Neuronal stem cell (in vitro differentiated cells): ENCODE measurements at regions not wholly inside any gene's neighbourhood (a gene's known extent, or its start where the extent isn't known, plus 50 kb on each side); places are given as distances from the start of the nearest gene placed in this dataset.

Experiments used
- DNase-seq: peaks from one replicate; pipeline ENCODE4 v3.0.0-alpha.2; 2013; ENCODE audit warnings: low spot score
- H2AFZ ChIP-seq: one replicate; pipeline ENCODE4 v1.6.1; 2013; ENCODE audit warnings: mild to moderate bottlenecking, low read length, inconsistent platforms
- H2AK5ac ChIP-seq: 2 replicates; pipeline ENCODE4 v1.6.1; 2013; ENCODE audit warnings: low read depth, mild to moderate bottlenecking, inconsistent platforms, low read length, moderate library complexity, mixed read lengths
- H2BK120ac ChIP-seq: 2 replicates; pipeline ENCODE4 v1.6.1; 2013; ENCODE audit warnings: low read depth, mild to moderate bottlenecking, inconsistent platforms, low read length, moderate library complexity, mixed read lengths
- H2BK12ac ChIP-seq: one replicate; pipeline ENCODE4 v1.6.1; 2013; ENCODE audit warnings: low read length, inconsistent platforms
- H2BK15ac ChIP-seq: 2 replicates; pipeline ENCODE4 v1.6.1; 2013; ENCODE audit warnings: mild to moderate bottlenecking, low read length, inconsistent platforms, mixed read lengths
- H2BK5ac ChIP-seq: one replicate; pipeline ENCODE4 v1.6.1; 2013; ENCODE audit warnings: inconsistent platforms, mild to moderate bottlenecking, low read length, moderate library complexity
- H3K14ac ChIP-seq: one replicate; pipeline ENCODE4 v1.6.1; 2013; ENCODE audit warnings: low read length, inconsistent platforms
- H3K18ac ChIP-seq: 2 replicates; pipeline ENCODE4 v1.6.1; 2013; ENCODE audit warnings: low read length, inconsistent platforms
- H3K23ac ChIP-seq: 2 replicates; pipeline ENCODE4 v1.6.1; 2013; ENCODE audit warnings: low read depth, mild to moderate bottlenecking, mixed read lengths, low read length, inconsistent platforms; ENCODE audit not compliant: poor library complexity
- H3K27ac ChIP-seq: replicated peaks from 3 replicates; pipeline ENCODE4 v1.5.1; 2013; ENCODE audit warnings: low read length, inconsistent platforms
- H3K27me3 ChIP-seq, 3 experiments: 2 replicates each; pipeline ENCODE4 v1.6.1; 2013; ENCODE audit warnings: low read length in 3 of 3, mild to moderate bottlenecking in 2 of 3, inconsistent platforms in 1 of 3, low read depth in 1 of 3, mixed read lengths in 1 of 3, moderate library complexity in 1 of 3; ENCODE audit not compliant: control insufficient read depth in 3 of 3, insufficient read depth in 3 of 3
- H3K36me3 ChIP-seq, 2 donors: replicated peaks in 1 of 2; 2 replicates each; pipeline ENCODE4 v1.6.1; 2013; ENCODE audit warnings: low read length in 2 of 2; ENCODE audit not compliant: control insufficient read depth in 2 of 2, insufficient read depth in 2 of 2
- H3K4ac ChIP-seq: 2 replicates; pipeline ENCODE4 v1.6.1; 2013; ENCODE audit warnings: inconsistent platforms, mild to moderate bottlenecking, low read length, moderate library complexity
- H3K4me1 ChIP-seq, 2 donors: 1 replicate in 1 of 2; 2 replicates in 1 of 2; pipeline ENCODE4 v1.6.1; 2013; ENCODE audit warnings: low read length in 2 of 2, low read depth in 1 of 2; ENCODE audit not compliant: control insufficient read depth in 2 of 2, insufficient read depth in 1 of 2
- H3K4me2 ChIP-seq: one replicate; pipeline ENCODE4 v1.6.1; 2013; ENCODE audit warnings: mild to moderate bottlenecking, low read length, inconsistent platforms; ENCODE audit not compliant: insufficient read depth, poor library complexity, severe bottlenecking
- H3K4me3 ChIP-seq, 2 donors: 2 replicates each; pipeline ENCODE4 v1.5.1; 2013; ENCODE audit warnings: low read length in 2 of 2, mild to moderate bottlenecking in 2 of 2, inconsistent platforms in 1 of 2, moderate library complexity in 1 of 2
- H3K79me1 ChIP-seq: one replicate; pipeline ENCODE4 v1.6.1; 2013; ENCODE audit warnings: low read depth, mild to moderate bottlenecking, inconsistent platforms, low read length, moderate library complexity
- H3K9ac ChIP-seq: one replicate; pipeline ENCODE4 v1.6.1; 2013; ENCODE audit warnings: mild to moderate bottlenecking, low read depth, low read length, inconsistent platforms; ENCODE audit not compliant: poor library complexity
- H3K9me3 ChIP-seq, 2 donors: replicated peaks in 1 of 2; 2 replicates each; pipeline versions ENCODE3 to v1.6.1; 2013; ENCODE audit warnings: low read length in 2 of 2, mild to moderate bottlenecking in 2 of 2, inconsistent platforms in 1 of 2, low read depth in 1 of 2, mixed read lengths in 1 of 2, moderate library complexity in 1 of 2; ENCODE audit not compliant: control insufficient read depth in 2 of 2, insufficient read depth in 1 of 2
- H4K8ac ChIP-seq: one replicate; pipeline ENCODE4 v1.6.1; 2013; ENCODE audit warnings: low read depth, mild to moderate bottlenecking, inconsistent platforms, low read length, moderate library complexity
- H4K91ac ChIP-seq: one replicate; pipeline ENCODE4 v1.6.1; 2013; ENCODE audit warnings: low read length, low read depth, mild to moderate bottlenecking, inconsistent platforms; ENCODE audit not compliant: poor library complexity
- WGBS, 2 donors: extraction: QIAGEN DNeasy Blood & Tissue Kit; methylation state at CpG; one replicate each; pipeline ENCODE4 v1.1.7; 2013; ENCODE audit warnings: missing lambda C conversion rate in 2 of 2, mixed read lengths in 1 of 2; ENCODE audit not compliant: insufficient read length in 2 of 2, insufficient replicate concordance in 1 of 2; ENCODE audit errors: extremely low coverage in 2 of 2; 5-methylcytosine and 5-hydroxymethylcytosine counted together

- Histone ChIP-seq H3K4me3 (no peak overlapping the region), H3K27me3 (no peaks in the 10 kb centered on the region), H3K14ac (no peak overlapping the region), H3K27ac (no peak overlapping the region), H3K79me1 (no peaks in the 10 kb centered on the region), H3K4me1 (no peaks in the 10 kb centered on the region), H2BK120ac (no peak overlapping the region), H2BK12ac (no peak overlapping the region), H2BK15ac (no peak overlapping the region), H4K91ac (no peak overlapping the region), H3K4me2 (no peak overlapping the region), H2AK5ac (peak overlapping the region; percentile 17), H3K9ac (no peak overlapping the region), H3K4ac (no peak overlapping the region), H3K9me3 (no peaks in the 10 kb centered on the region), H4K8ac (no peak overlapping the region), H3K18ac (no peak overlapping the region), H3K23ac (no peak overlapping the region), H3K36me3 (no peaks in the 10 kb centered on the region), H2AFZ (no peak overlapping the region), H2BK5ac (peak overlapping the region; percentile 27)
- no CpG with 5 or more reads among the region's 7 CpGs for WGBS, 2 donors
- DNase-seq = no peak
Observed at GRCh38 chr1:30140566-30140965, 582.8 kb downstream of the MATN1 start.

- DNase-seq = no peak
- Histone ChIP-seq H3K4ac (no peak overlapping the region), H3K14ac (no peak overlapping the region), H3K4me3 (no peak overlapping the region), H3K9ac (no peak overlapping the region), H4K91ac (no peak overlapping the region), H2BK12ac (no peak overlapping the region), H3K27me3 (no peaks in the 10 kb centered on the region), H2AK5ac (no peak overlapping the region), H3K23ac (no peak overlapping the region), H2BK15ac (no peak overlapping the region), H3K4me1 (no peaks in the 10 kb centered on the region), H2AFZ (no peak overlapping the region), H3K79me1 (no peaks in the 10 kb centered on the region), H2BK120ac (no peak overlapping the region), H2BK5ac (no peak overlapping the region), H3K9me3 (no peaks in the 10 kb centered on the region), H3K18ac (no peak overlapping the region), H3K36me3 (no peaks in the 10 kb centered on the region), H3K4me2 (no peak overlapping the region), H3K27ac (no peak overlapping the region), H4K8ac (no peak overlapping the region)
- no CpG with 5 or more reads among the region's 5 CpGs for WGBS, 2 donors
Observed at GRCh38 chr1:30138891-30139290, 584.5 kb downstream of the MATN1 start.

- H3K79me1 ChIP-seq = no peaks in the 10 kb centered on the region
- DNase-seq = no peak
- H2AFZ ChIP-seq = no peak overlapping the region
- H3K23ac ChIP-seq = no peak overlapping the region
- WGBS, 2 donors = no CpG with 5 or more reads among the region's 3 CpGs
- no peaks in the 10 kb centered on the region for H3K9me3 ChIP-seq
- no peak overlapping the region for H3K4ac ChIP-seq
- no peak overlapping the region for H3K9ac ChIP-seq
- H3K18ac ChIP-seq = no peak overlapping the region
- no peak overlapping the region for H4K8ac ChIP-seq
- H3K4me1 ChIP-seq = no peaks in the 10 kb centered on the region
- H3K14ac ChIP-seq = no peak overlapping the region
- no peak overlapping the region for H2BK12ac ChIP-seq
- no peaks in the 10 kb centered on the region for H3K36me3 ChIP-seq
- H3K4me2 ChIP-seq = no peak overlapping the region
- H3K27me3 ChIP-seq = no peaks in the 10 kb centered on the region
- H2BK120ac ChIP-seq = no peak overlapping the region
- H2AK5ac ChIP-seq = no peak overlapping the region
- no peak overlapping the region for H3K27ac ChIP-seq
- H3K4me3 ChIP-seq = no peak overlapping the region
- no peak overlapping the region for H2BK5ac ChIP-seq
- H4K91ac ChIP-seq = no peak overlapping the region
- H2BK15ac ChIP-seq = no peak overlapping the region
Observed at GRCh38 chr1:30137001-30137400, 586.4 kb downstream of the MATN1 start.

- no peak overlapping the region for H3K4ac ChIP-seq
- no peak overlapping the region for H2BK120ac ChIP-seq
- H2AFZ ChIP-seq = no peak overlapping the region
- no peak overlapping the region for H3K23ac ChIP-seq
- H4K91ac ChIP-seq = no peak overlapping the region
- H2BK15ac ChIP-seq = no peak overlapping the region
- no peak overlapping the region for H3K27ac ChIP-seq
- H3K9me3 ChIP-seq = no peaks in the 10 kb centered on the region
- H3K36me3 ChIP-seq = no peaks in the 10 kb centered on the region
- H4K8ac ChIP-seq = no peak overlapping the region
- H3K4me2 ChIP-seq = no peak overlapping the region
- no peak overlapping the region for H3K18ac ChIP-seq
- no peak overlapping the region for H2AK5ac ChIP-seq
- no CpG with 5 or more reads among the region's 4 CpGs for WGBS, 2 donors
- DNase-seq = no peak
- no peaks in the 10 kb centered on the region for H3K79me1 ChIP-seq
- H3K4me3 ChIP-seq = no peak overlapping the region
- H2BK12ac ChIP-seq = no peak overlapping the region
- no peak overlapping the region for H3K9ac ChIP-seq
- H3K14ac ChIP-seq = no peak overlapping the region
- H3K27me3 ChIP-seq = no peaks in the 10 kb centered on the region
- H2BK5ac ChIP-seq = no peak overlapping the region
- no peaks in the 10 kb centered on the region for H3K4me1 ChIP-seq
Observed at GRCh38 chr1:30135698-30136097, 587.7 kb downstream of the MATN1 start.
